ENCODE measurements at regions not wholly inside any gene's neighbourhood (a gene's known extent, or its start where the extent isn't known, plus 50 kb on each side); places are given as distances from the start of the nearest gene placed in this dataset.
A peak's percentile ranks its signal among the peaks of the same experiment; 100 is the strongest.

DNA sequence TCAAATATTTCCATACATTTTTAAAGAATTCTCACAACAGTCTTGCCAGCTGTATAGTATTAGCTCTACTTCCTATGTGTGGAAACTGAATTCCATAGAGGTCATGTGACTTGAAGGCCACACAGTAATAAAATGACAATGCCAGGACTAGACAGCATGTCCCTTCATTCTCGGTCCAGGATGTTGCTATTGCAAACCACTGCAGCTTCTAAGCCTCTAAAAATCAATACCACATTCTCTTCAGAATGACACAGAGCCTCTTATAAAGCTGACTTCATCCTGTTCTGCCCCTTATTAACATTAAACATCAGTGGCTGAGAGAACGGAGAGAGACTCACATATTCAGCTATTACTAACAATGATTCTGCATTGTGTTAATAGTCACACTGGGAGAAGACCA, 240.3 kb upstream of the PEX5L start:
- no peaks in the 10 kb centered on the region for H3K4me1 Mint-ChIP-seq
- no peak overlapping the region for H3K4me3 ChIP-seq (ENCODE audit: low read length)
- no peaks in the 10 kb centered on the region for H3K27me3 ChIP-seq (ENCODE audit: insufficient read depth, low read length, poor library complexity, severe bottlenecking)
- no peaks in the 10 kb centered on the region for H3K9me3 ChIP-seq (ENCODE audit: low read length)
- peaks cover 0 to 9% of the 10 kb centered on the region in 2 donors for H3K27me3 Mint-ChIP-seq
- no peaks in the 10 kb centered on the region for H3K36me3 Mint-ChIP-seq
- no peak for DNase-seq
- no peak overlapping the region for H3K4me3 Mint-ChIP-seq
- H3K4me1 ChIP-seq (ENCODE audit: insufficient read depth, low read length) = no peaks in the 10 kb centered on the region
- no peak overlapping the region for H3K27ac ChIP-seq (ENCODE audit: low read depth, low read length)
- H3K36me3 ChIP-seq (ENCODE audit: insufficient read depth, low read length) = no peaks in the 10 kb centered on the region
- peaks cover 0 to 4% (median 2%) of the 10 kb centered on the region in 5 donors for H3K9me3 Mint-ChIP-seq
- H3K27ac Mint-ChIP-seq = no peak overlapping the region
- ChIA-PET POLR2A (no interaction called here), CTCF (no interaction called here)

DNA sequence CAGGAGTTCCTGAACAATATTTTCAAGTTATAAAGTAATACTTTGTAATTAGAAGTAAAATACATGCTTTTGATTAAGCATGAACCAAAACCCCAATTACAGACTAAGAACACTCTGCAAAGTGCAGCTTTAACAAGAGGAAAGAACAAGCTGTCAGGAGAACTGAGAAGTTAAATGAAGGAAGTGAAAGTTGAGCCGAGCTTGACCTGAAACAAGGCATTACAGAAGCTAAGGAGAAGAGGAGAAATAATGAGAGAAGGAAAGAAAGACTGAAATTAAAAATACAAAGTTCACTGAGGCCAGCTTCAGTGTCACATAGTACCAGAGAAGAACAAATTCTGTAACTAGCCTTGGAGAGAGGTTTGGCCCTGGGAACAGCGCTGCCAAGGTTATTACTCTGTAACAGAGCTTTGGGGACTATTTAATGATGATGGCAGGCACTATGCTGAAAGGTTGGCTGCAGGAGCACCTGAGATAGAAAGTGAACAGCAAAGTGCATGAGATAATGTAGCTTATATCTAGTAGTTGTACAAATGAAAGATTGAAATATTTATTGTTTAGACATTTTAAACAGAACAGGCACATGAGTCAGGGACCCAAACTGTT, 241.9 kb upstream of the PEX5L start:
- POLR2A ChIA-PET = no interaction called here
- H3K4me3 Mint-ChIP-seq = no peak overlapping the region

DNA sequence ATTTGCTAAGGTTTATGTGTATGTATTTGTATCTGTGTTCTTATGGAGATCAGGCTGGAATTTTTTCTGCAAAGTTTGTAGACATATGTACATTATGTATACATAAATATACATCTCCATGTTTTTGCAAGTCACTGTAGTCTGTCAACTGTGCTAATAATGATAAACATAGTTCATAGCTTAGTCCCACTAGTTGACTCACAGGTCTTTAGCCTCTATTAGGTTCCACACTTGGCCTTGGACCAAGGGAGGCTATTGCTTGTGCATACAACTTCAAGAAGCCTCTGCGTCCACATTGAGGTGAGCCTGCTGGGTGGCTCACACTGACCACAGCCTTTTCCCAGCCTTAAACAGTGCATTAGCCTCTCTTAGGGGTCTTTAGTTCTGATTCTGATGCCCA, 243.8 kb upstream of the PEX5L start:
- Mint-ChIP-seq H3K4me1 (no peaks in the 10 kb centered on the region), H3K27me3 (peaks cover 0 to 11% of the 10 kb centered on the region in 2 donors), H3K4me3 (no peak overlapping the region), H3K9me3 (peaks cover 0 to 2% (median 0%) of the 10 kb centered on the region in 5 donors), H3K27ac (no peak overlapping the region), H3K36me3 (no peaks in the 10 kb centered on the region)
- Histone ChIP-seq H3K36me3 (ENCODE audit: insufficient read depth, low read length) (no peaks in the 10 kb centered on the region), H3K27me3 (ENCODE audit: insufficient read depth, low read length, poor library complexity, severe bottlenecking) (no peaks in the 10 kb centered on the region), H3K9me3 (ENCODE audit: low read length) (no peaks in the 10 kb centered on the region), H3K27ac (ENCODE audit: low read depth, low read length) (no peak overlapping the region), H3K4me1 (ENCODE audit: insufficient read depth, low read length) (no peaks in the 10 kb centered on the region), H3K4me3 (ENCODE audit: low read length) (no peak overlapping the region)
- DNase-seq = no peak
- POLR2A ChIA-PET = no interaction called here
- CTCF ChIA-PET = no interaction called here

More for the DNA sequence above, 241.9 kb upstream of the PEX5L start:
- Histone ChIP-seq H3K27me3 (ENCODE audit: insufficient read depth, low read length, poor library complexity, severe bottlenecking) (no peaks in the 10 kb centered on the region), H3K4me1 (ENCODE audit: insufficient read depth, low read length) (no peaks in the 10 kb centered on the region), H3K36me3 (ENCODE audit: insufficient read depth, low read length) (no peaks in the 10 kb centered on the region), H3K27ac (ENCODE audit: low read depth, low read length) (no peak overlapping the region), H3K9me3 (ENCODE audit: low read length) (no peaks in the 10 kb centered on the region), H3K4me3 (ENCODE audit: low read length) (no peak overlapping the region)
- Mint-ChIP-seq H3K9me3 (peaks cover 0 to 2% (median 0%) of the 10 kb centered on the region in 5 donors), H3K27ac (no peak overlapping the region), H3K36me3 (no peaks in the 10 kb centered on the region), H3K27me3 (peaks cover 0 to 13% of the 10 kb centered on the region in 2 donors), H3K4me1 (no peaks in the 10 kb centered on the region)
- CTCF ChIA-PET = no interaction called here
- DNase-seq = no peak

DNA sequence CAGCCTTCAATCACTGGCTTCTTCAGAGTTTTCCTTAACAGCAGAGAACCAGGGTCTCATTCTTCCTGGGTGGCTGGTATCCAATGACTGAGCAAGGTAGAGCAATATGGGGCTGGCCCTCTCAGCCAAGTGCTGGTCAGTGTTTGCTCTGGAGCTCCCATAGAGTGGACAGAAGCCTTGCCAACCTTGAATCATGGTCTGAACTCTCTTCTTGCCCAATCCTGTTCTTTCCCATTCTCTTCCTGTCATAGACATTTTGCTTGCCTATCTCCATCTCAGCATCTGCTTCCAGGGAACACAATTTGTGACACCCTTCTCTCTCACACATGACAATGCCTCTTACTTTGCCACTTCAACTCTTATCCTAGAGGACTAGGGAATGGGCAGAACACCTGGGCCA, 245.6 kb upstream of the PEX5L start:
- no peaks in the 10 kb centered on the region for H3K9me3 ChIP-seq (ENCODE audit: low read length)
- ChIA-PET CTCF (no interaction called here), POLR2A (no interaction called here)
- Mint-ChIP-seq H3K27ac (no peak overlapping the region), H3K9me3 (no peaks in the 10 kb centered on the region), H3K27me3 (peaks cover 0 to 12% of the 10 kb centered on the region in 2 donors), H3K36me3 (no peaks in the 10 kb centered on the region), H3K4me3 (no peak overlapping the region), H3K4me1 (no peaks in the 10 kb centered on the region)
- no peak overlapping the region for H3K4me3 ChIP-seq (ENCODE audit: low read length)
- H3K27ac ChIP-seq (ENCODE audit: low read depth, low read length) = no peak overlapping the region
- no peaks in the 10 kb centered on the region for H3K27me3 ChIP-seq (ENCODE audit: insufficient read depth, low read length, poor library complexity, severe bottlenecking)
- H3K4me1 ChIP-seq (ENCODE audit: insufficient read depth, low read length) = no peaks in the 10 kb centered on the region
- no peak for DNase-seq
- no peaks in the 10 kb centered on the region for H3K36me3 ChIP-seq (ENCODE audit: insufficient read depth, low read length)

DNA sequence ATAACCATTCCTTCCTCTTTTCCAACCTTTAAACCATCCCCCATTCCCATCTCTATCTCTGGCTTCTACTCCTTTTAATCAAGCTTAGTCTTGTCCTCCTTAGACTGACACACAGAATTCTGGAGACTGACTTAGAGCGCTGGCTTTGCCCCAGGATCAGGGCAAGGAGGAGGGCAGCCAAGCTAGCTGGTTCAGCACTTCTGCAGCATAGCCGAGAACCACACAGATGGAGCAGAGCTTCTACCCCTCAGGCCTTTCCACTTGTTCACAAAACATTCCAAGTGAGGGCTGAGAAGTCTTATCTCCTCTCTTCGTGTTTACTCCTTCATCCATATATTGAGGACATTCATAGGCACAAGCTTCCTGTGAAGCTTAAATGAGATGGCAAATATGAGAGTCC, 246.5 kb upstream of the PEX5L start:
- CTCF ChIA-PET = no interaction called here
- H3K36me3 Mint-ChIP-seq = no peaks in the 10 kb centered on the region
- no peak overlapping the region for H3K27ac ChIP-seq (ENCODE audit: low read depth, low read length)
- H3K4me3 ChIP-seq (ENCODE audit: low read length) = no peak overlapping the region
- no peaks in the 10 kb centered on the region for H3K36me3 ChIP-seq (ENCODE audit: insufficient read depth, low read length)
- H3K27me3 ChIP-seq (ENCODE audit: insufficient read depth, low read length, poor library complexity, severe bottlenecking) = no peaks in the 10 kb centered on the region
- DNase-seq = no peak
- no peak overlapping the region for H3K27ac Mint-ChIP-seq
- H3K4me1 Mint-ChIP-seq = no peaks in the 10 kb centered on the region
- peaks cover 0 to 8% of the 10 kb centered on the region in 2 donors for H3K27me3 Mint-ChIP-seq
- POLR2A ChIA-PET = no interaction called here
- H3K4me3 Mint-ChIP-seq = peak overlapping the region in 1 of 7 donors; percentile 13
- H3K9me3 ChIP-seq (ENCODE audit: low read length) = no peaks in the 10 kb centered on the region
- H3K4me1 ChIP-seq (ENCODE audit: insufficient read depth, low read length) = no peaks in the 10 kb centered on the region
- no peaks in the 10 kb centered on the region for H3K9me3 Mint-ChIP-seq

DNA sequence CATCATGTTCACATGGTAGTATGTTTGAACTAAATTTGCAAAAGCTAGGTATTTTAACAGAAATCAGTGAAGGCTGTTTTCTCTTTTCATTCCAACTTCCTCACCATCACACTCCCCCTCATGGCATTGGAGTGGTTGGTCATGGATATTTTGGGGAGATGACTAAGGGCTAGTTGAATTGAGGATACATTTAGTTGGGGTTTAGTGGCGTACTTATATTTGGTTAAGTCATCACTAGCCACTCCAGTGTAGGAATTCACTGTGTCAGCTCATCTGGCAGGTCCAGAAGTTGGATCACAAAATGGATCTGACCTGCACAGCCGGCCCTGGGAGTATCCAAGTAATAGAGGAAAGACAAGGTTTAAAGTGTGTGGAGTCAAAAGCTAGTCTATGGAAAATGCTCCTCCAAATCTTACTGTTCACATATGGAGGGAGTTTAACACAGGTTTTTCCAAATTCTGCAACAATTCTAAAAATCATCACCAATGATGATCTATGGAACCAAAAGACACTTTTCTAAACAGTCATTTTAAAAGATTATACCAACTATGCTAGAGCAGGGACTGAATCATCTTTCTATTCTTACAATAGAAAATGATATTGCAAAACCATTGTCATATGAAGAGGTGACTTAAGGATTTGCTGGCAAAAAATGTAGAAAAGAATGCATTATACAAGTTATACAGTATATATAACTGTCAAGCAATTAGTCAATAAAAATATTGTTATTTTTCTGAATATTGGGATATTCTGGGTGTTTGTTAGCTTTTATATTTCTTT, 247.8 kb upstream of the PEX5L start:
- Mint-ChIP-seq H3K36me3 (no peaks in the 10 kb centered on the region), H3K27ac (no peak overlapping the region), H3K4me3 (no peak overlapping the region), H3K4me1 (no peaks in the 10 kb centered on the region), H3K9me3 (no peaks in the 10 kb centered on the region), H3K27me3 (peaks cover 0 to 8% of the 10 kb centered on the region in 2 donors)
- H3K27me3 ChIP-seq (ENCODE audit: insufficient read depth, low read length, poor library complexity, severe bottlenecking) = no peaks in the 10 kb centered on the region
- ChIA-PET CTCF (no interaction called here), POLR2A (no interaction called here)
- no peaks in the 10 kb centered on the region for H3K36me3 ChIP-seq (ENCODE audit: insufficient read depth, low read length)
- no peak for DNase-seq
- H3K4me3 ChIP-seq (ENCODE audit: low read length) = no peak overlapping the region
- H3K9me3 ChIP-seq (ENCODE audit: low read length) = no peaks in the 10 kb centered on the region
- H3K4me1 ChIP-seq (ENCODE audit: insufficient read depth, low read length) = no peaks in the 10 kb centered on the region
- no peak overlapping the region for H3K27ac ChIP-seq (ENCODE audit: low read depth, low read length)

DNA sequence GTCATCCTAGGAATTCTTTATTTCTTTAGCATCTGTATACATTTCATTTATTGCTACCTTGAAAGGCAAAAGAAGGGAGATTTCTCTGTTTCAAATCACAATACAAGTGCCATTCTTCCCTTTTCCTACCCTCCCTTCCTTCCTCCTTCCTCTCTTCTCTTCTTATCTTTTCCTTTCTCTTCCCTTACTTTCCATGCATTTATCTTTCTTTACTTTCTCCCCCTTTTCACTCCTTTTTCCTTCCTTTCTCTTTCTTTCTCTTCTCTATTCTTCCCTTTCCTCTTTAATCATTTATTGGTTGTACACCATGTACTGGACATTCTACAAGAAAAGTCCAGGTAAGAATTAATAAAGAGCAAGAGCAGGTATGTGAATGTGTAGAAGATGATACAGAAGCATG, 251.0 kb upstream of the PEX5L start:
- Histone ChIP-seq H3K27ac (ENCODE audit: low read depth, low read length) (no peak overlapping the region), H3K36me3 (ENCODE audit: insufficient read depth, low read length) (no peaks in the 10 kb centered on the region), H3K9me3 (ENCODE audit: low read length) (no peaks in the 10 kb centered on the region), H3K27me3 (ENCODE audit: insufficient read depth, low read length, poor library complexity, severe bottlenecking) (no peaks in the 10 kb centered on the region), H3K4me1 (ENCODE audit: insufficient read depth, low read length) (no peaks in the 10 kb centered on the region), H3K4me3 (ENCODE audit: low read length) (no peak overlapping the region)
- CTCF ChIA-PET = no interaction called here
- H3K4me1 Mint-ChIP-seq = no peaks in the 10 kb centered on the region
- H3K36me3 Mint-ChIP-seq = no peaks in the 10 kb centered on the region
- no peak for DNase-seq
- peaks cover 0 to 2% (median 0%) of the 10 kb centered on the region in 5 donors for H3K9me3 Mint-ChIP-seq
- H3K4me3 Mint-ChIP-seq = no peak overlapping the region
- H3K27me3 Mint-ChIP-seq = peaks cover 0 to 4% of the 10 kb centered on the region in 2 donors
- no peak overlapping the region for H3K27ac Mint-ChIP-seq
- POLR2A ChIA-PET = no interaction called here

DNA sequence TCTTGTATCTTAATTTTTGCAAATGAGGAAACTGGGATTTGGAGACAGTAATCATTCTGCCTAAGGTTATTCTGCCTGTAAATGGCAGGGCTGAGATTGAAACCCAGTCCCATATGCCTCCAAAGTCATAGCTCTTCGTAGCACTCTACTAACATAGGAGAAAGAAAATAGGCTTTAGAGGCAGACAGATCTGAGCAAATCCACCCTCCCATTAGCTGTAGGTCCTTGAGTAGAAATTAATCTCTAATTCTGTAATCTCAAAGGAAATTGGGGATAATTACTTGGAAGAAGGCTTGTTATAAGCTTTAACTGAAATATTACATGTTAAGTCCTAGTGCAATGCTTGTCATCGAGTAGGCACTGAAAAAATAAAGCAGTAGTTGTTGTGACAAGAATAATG, 252.1 kb upstream of the PEX5L start:
- no peak for DNase-seq
- ChIA-PET CTCF (no interaction called here), POLR2A (no interaction called here)
- Histone ChIP-seq H3K4me3 (ENCODE audit: low read length) (no peak overlapping the region), H3K27me3 (ENCODE audit: insufficient read depth, low read length, poor library complexity, severe bottlenecking) (no peaks in the 10 kb centered on the region), H3K36me3 (ENCODE audit: insufficient read depth, low read length) (no peaks in the 10 kb centered on the region), H3K9me3 (ENCODE audit: low read length) (no peaks in the 10 kb centered on the region), H3K27ac (ENCODE audit: low read depth, low read length) (no peak overlapping the region), H3K4me1 (ENCODE audit: insufficient read depth, low read length) (no peaks in the 10 kb centered on the region)
- peaks cover 0 to 2% (median 0%) of the 10 kb centered on the region in 5 donors for H3K9me3 Mint-ChIP-seq
- peaks cover 0 to 4% of the 10 kb centered on the region in 2 donors for H3K27me3 Mint-ChIP-seq
- no peak overlapping the region for H3K27ac Mint-ChIP-seq
- H3K4me3 Mint-ChIP-seq = no peak overlapping the region
- no peaks in the 10 kb centered on the region for H3K36me3 Mint-ChIP-seq
- no peaks in the 10 kb centered on the region for H3K4me1 Mint-ChIP-seq
